ENCODE measurements at regions not wholly inside any gene's neighbourhood (a gene's known extent, or its start where the extent isn't known, plus 50 kb on each side); places are given as distances from the start of the nearest gene placed in this dataset.

DNA sequence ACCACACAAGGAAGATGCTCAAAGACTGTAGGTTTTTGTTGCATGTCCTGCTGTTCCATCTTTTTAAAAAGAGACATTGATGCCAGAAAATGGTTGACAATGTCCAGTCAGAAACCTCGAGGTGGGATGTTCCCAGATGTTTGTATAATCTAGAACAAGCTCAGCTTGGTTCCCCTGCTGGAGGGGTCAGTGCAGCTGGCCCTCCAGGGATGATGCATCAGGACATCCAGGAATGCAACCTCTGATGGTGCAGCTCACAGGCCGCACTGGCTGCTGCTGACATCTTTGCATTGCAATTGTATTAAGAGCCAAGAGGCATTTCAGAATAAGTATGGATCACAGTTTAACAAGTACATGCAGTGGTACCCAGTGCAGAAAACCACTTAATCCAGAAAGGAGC is 122.4 kb downstream of the MED10 start:
- no peaks in the 10 kb centered on the region for H3K9me3 Mint-ChIP-seq

GRCh38 chr5:6253846-6254245 is 124.5 kb downstream of the MED10 start:
- no peaks in the 10 kb centered on the region for H3K9me3 Mint-ChIP-seq
- H3K36me3 Mint-ChIP-seq: no peaks in the 10 kb centered on the region
- H3K27me3 Mint-ChIP-seq: peaks cover 12% of the 10 kb centered on the region
- no peak overlapping the region for H3K27ac Mint-ChIP-seq
- DNase-seq (ENCODE audit: extremely low spot score, unreplicated experiment): no peak
- TF ChIP-seq, protein P1, sequence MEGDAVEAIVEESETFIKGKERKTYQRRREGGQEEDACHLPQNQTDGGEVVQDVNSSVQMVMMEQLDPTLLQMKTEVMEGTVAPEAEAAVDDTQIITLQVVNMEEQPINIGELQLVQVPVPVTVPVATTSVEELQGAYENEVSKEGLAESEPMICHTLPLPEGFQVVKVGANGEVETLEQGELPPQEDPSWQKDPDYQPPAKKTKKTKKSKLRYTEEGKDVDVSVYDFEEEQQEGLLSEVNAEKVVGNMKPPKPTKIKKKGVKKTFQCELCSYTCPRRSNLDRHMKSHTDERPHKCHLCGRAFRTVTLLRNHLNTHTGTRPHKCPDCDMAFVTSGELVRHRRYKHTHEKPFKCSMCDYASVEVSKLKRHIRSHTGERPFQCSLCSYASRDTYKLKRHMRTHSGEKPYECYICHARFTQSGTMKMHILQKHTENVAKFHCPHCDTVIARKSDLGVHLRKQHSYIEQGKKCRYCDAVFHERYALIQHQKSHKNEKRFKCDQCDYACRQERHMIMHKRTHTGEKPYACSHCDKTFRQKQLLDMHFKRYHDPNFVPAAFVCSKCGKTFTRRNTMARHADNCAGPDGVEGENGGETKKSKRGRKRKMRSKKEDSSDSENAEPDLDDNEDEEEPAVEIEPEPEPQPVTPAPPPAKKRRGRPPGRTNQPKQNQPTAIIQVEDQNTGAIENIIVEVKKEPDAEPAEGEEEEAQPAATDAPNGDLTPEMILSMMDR (conservative IDR thresholded peaks at IDR 0.05): no peak
- H3K4me1 Mint-ChIP-seq (ENCODE audit: unreplicated experiment): no peaks in the 10 kb centered on the region
- H3K4me3 Mint-ChIP-seq: no peak overlapping the region

More for the DNA sequence above, 122.4 kb downstream of the MED10 start:
- H3K36me3 Mint-ChIP-seq: no peaks in the 10 kb centered on the region
- H3K27me3 Mint-ChIP-seq: peaks cover 12% of the 10 kb centered on the region
- H3K27ac Mint-ChIP-seq: no peak overlapping the region
- no peak overlapping the region for H3K4me3 Mint-ChIP-seq
- no peak for DNase-seq (ENCODE audit: extremely low spot score, unreplicated experiment)
- H3K4me1 Mint-ChIP-seq (ENCODE audit: unreplicated experiment): no peaks in the 10 kb centered on the region
- TF ChIP-seq, protein P1 (conservative IDR thresholded peaks at IDR 0.05): no peak

DNA sequence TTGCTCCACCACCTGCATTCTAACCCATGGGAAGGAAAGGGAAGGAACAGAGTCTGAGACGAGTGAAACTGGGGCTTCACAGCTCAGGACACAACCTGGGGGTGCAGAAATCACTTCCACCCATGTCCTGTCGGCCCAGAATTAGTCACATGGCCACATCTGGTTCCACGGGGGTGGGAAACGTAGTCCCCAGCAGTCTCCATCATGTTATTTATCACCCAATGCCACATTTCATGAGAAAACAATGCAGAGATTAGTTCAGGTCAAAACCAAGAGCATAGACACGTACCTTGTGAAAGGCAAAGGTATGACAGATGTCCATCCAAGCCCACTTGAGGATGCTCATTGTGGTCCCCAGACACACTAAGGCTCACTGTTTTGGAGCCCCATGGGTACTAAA is 125.1 kb downstream of the MED10 start:
- Mint-ChIP-seq H3K9me3 (no peaks in the 10 kb centered on the region), H3K36me3 (no peaks in the 10 kb centered on the region), H3K4me1 (ENCODE audit: unreplicated experiment) (no peaks in the 10 kb centered on the region), H3K27me3 (peaks cover 10% of the 10 kb centered on the region), H3K27ac (no peak overlapping the region), H3K4me3 (no peak overlapping the region)
- TF ChIP-seq, protein P1 (conservative IDR thresholded peaks at IDR 0.05): no peak
- no peak for DNase-seq (ENCODE audit: extremely low spot score, unreplicated experiment)

GRCh38 chr5:6252581-6252980 is 125.8 kb downstream of the MED10 start:
- no peaks in the 10 kb centered on the region for H3K4me1 Mint-ChIP-seq (ENCODE audit: unreplicated experiment)
- TF ChIP-seq, protein P1 (conservative IDR thresholded peaks at IDR 0.05): no peak
- H3K36me3 Mint-ChIP-seq: no peaks in the 10 kb centered on the region
- H3K4me3 Mint-ChIP-seq: no peak overlapping the region
- H3K9me3 Mint-ChIP-seq: no peaks in the 10 kb centered on the region
- DNase-seq (ENCODE audit: extremely low spot score, unreplicated experiment): no peak
- H3K27ac Mint-ChIP-seq: no peak overlapping the region
- H3K27me3 Mint-ChIP-seq: peaks cover 10% of the 10 kb centered on the region

GRCh38 chr5:6251565-6252102 is 126.7 kb downstream of the MED10 start:
- Mint-ChIP-seq H3K9me3 (no peaks in the 10 kb centered on the region), H3K4me1 (ENCODE audit: unreplicated experiment) (no peaks in the 10 kb centered on the region), H3K27me3 (peaks cover 5% of the 10 kb centered on the region), H3K27ac (no peak overlapping the region), H3K4me3 (no peak overlapping the region), H3K36me3 (no peaks in the 10 kb centered on the region)
- TF ChIP-seq, protein P1 (conservative IDR thresholded peaks at IDR 0.05): no peak
- no peak for DNase-seq (ENCODE audit: extremely low spot score, unreplicated experiment)

- H3K4me3 Mint-ChIP-seq: no peak overlapping the region
- peaks cover 3% of the 10 kb centered on the region for H3K27me3 Mint-ChIP-seq
- H3K9me3 Mint-ChIP-seq: no peaks in the 10 kb centered on the region
- no peaks in the 10 kb centered on the region for H3K4me1 Mint-ChIP-seq (ENCODE audit: unreplicated experiment)
- H3K27ac Mint-ChIP-seq: no peak overlapping the region
- TF ChIP-seq, protein P1 (conservative IDR thresholded peaks at IDR 0.05): no peak
- no peak for DNase-seq (ENCODE audit: extremely low spot score, unreplicated experiment)
- no peaks in the 10 kb centered on the region for H3K36me3 Mint-ChIP-seq
Observed at GRCh38 chr5:6250121-6250520, 128.2 kb downstream of the MED10 start.
